ENCODE measurements at regions not wholly inside any gene's neighbourhood (a gene's known extent, or its start where the extent isn't known, plus 50 kb on each side); places are given as distances from the start of the nearest gene placed in this dataset.

DNA sequence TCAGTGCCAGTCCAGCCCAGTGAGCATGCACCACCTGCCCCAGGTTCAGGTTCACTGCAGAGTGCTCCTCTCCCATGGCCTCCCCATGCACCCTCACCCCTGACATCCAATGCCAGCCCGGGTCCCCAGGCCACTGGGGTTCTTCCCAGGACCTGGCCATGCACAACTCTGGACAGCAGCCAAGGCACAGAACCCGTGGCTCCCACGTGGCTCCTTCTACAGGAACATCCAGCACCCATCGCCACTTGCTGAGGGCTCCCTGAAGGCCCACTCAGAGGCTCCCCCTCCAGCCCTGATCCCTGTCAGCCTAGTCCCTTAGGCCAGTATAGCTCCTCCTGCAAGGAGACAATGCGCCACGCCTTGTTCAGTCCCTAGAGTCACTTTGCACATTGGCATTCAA, 110.8 kb downstream of the IRX2 start:
- ATAC-seq (no peak), DNase-seq (no peak)
- Histone ChIP-seq H3K27me3 (no peaks in the 10 kb centered on the region), H3K27ac (no peak overlapping the region), H3K4me1 (no peaks in the 10 kb centered on the region), H3K9me3 (no peaks in the 10 kb centered on the region), H3K36me3 (replicated peaks in 1 of 2; ENCODE audit: insufficient read depth in 1 of 2, low read depth in 2 of 2) (no peaks in the 10 kb centered on the region), H3K4me3 (no peak overlapping the region)
- 65 to 74% methylated on average over 5 to 6 of the region's 6 CpGs for WGBS, 2 donors
- intact Hi-C loops (cut with DNase I): no loop called here
- no peak for TF ChIP-seq POLR2A (IDR thresholded peaks at IDR 0.05)
- TF ChIP-seq, protein P1, sequence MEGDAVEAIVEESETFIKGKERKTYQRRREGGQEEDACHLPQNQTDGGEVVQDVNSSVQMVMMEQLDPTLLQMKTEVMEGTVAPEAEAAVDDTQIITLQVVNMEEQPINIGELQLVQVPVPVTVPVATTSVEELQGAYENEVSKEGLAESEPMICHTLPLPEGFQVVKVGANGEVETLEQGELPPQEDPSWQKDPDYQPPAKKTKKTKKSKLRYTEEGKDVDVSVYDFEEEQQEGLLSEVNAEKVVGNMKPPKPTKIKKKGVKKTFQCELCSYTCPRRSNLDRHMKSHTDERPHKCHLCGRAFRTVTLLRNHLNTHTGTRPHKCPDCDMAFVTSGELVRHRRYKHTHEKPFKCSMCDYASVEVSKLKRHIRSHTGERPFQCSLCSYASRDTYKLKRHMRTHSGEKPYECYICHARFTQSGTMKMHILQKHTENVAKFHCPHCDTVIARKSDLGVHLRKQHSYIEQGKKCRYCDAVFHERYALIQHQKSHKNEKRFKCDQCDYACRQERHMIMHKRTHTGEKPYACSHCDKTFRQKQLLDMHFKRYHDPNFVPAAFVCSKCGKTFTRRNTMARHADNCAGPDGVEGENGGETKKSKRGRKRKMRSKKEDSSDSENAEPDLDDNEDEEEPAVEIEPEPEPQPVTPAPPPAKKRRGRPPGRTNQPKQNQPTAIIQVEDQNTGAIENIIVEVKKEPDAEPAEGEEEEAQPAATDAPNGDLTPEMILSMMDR (IDR thresholded peaks at IDR 0.05): no peak

DNA sequence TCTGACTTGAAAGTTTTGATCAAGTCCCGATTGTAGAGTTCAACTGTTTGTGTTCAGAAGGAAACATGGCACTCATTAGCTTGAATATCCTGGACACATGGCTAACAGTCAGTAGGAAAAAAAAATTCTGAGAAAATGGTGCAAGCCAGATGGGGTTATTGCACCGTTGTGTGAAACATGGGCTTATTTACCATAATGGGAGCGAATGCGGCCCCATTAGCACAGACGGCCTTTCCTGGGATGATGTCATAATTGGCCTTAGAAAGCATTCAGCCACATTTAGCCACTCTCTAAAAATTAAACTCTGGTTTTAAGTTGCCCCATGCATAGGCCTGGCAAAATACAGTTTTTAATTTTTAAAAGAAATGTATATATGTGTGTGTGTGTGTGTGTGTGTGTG, 112.1 kb downstream of the IRX2 start:
- TF ChIP-seq, protein P1 (IDR thresholded peaks at IDR 0.05): no peak
- no peak for TF ChIP-seq POLR2A (IDR thresholded peaks at IDR 0.05)
- Histone ChIP-seq H3K27ac (no peak overlapping the region), H3K4me1 (no peaks in the 10 kb centered on the region), H3K36me3 (replicated peaks in 1 of 2; ENCODE audit: insufficient read depth in 1 of 2, low read depth in 2 of 2) (no peaks in the 10 kb centered on the region), H3K9me3 (no peaks in the 10 kb centered on the region), H3K4me3 (no peak overlapping the region), H3K27me3 (peaks cover 0 to 6% of the 10 kb centered on the region in 2 donors)
- DNase-seq: no peak
- ATAC-seq: no peak
- 55 to 63% methylated on average over 5 of the region's 5 CpGs for WGBS, 2 donors
- intact Hi-C loops (cut with DNase I): no loop called here

DNA sequence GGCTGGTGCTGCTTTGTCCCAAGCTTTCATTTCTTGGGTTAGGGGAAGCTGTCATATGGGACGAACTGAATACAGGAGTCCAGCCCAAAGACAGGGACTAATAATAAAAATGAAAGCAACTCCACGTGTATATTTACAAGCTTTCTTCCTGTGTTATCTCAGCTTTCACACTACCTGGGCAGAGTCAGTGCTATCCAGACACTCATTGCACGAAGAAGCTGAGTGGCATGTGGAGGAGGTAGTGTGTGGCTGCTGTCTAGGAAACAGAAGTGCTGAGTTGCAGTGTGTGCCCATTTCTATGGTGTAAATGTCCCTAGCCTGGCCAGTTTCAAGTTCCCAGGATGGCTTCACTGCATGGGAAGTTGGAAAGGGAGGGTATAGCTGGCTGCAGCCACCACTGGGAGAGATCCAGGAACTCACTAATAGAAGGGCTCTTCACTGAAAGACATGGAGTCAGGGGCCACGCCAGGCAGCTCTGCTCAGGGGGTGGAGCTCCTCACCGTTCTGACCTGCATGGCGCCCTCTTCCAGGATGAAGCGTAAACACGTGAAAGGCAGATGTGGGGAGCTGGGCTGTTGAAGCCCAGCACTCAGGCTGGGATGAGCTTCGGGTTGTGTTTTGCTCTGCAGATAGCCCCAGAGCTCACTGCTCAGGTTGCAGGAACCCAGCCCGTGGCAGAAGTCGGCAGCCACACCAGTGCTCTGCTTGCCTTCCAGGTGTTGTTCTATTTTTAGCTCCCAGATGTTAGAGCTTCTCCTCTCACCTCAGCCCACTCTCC, 116.9 kb downstream of the IRX2 start:
- WGBS, 2 donors: 49 to 55% methylated on average over 11 of the region's 11 CpGs
- ATAC-seq: no peak
- intact Hi-C loops (cut with DNase I): no loop called here
- no peak overlapping the region for H3K27ac ChIP-seq
- no peak overlapping the region for H3K4me3 ChIP-seq
- no peaks in the 10 kb centered on the region for H3K36me3 ChIP-seq (replicated peaks in 1 of 2; ENCODE audit: insufficient read depth in 1 of 2, low read depth in 2 of 2)
- TF ChIP-seq POLR2A (IDR thresholded peaks at IDR 0.05): no peak
- TF ChIP-seq, protein P1 (IDR thresholded peaks at IDR 0.05): no peak
- H3K4me1 ChIP-seq: no peaks in the 10 kb centered on the region
- DNase-seq: no peak
- H3K27me3 ChIP-seq: peaks cover 0 to 6% of the 10 kb centered on the region in 2 donors
- H3K9me3 ChIP-seq: no peaks in the 10 kb centered on the region

DNA sequence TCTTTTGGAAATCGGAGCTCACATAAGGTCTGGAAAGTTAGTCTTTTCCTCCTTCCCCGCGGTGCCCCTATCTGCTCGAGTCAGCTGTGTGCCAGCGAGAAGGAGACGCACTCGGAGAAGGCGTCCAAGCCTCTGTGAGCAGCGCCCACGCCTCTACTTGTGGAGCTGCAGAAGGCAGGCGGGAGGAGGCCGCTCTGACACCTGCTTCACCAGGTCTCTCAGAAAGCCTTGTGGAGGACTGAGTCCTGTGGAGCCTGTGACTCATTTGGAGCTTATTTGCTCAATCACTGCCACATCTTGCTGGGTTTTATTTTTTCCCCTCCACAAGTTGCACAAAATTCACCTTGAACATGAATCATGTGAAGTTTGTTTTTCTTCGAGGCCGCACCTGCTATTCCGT, 117.5 kb downstream of the IRX2 start:
- intact Hi-C loops (cut with DNase I): no loop called here

More for the DNA sequence above, 117.5 kb downstream of the IRX2 start:
- H3K4me3 ChIP-seq: no peak overlapping the region
- H3K4me1 ChIP-seq: no peaks in the 10 kb centered on the region
- no peak overlapping the region for H3K27ac ChIP-seq
- TF ChIP-seq, protein P1 (IDR thresholded peaks at IDR 0.05): no peak
- TF ChIP-seq POLR2A (IDR thresholded peaks at IDR 0.05): no peak
- 73 to 80% methylated on average over 15 of the region's 15 CpGs for WGBS, 2 donors
- DNase-seq (no peak), ATAC-seq (no peak)
- H3K9me3 ChIP-seq: no peaks in the 10 kb centered on the region
- no peaks in the 10 kb centered on the region for H3K36me3 ChIP-seq (replicated peaks in 1 of 2; ENCODE audit: insufficient read depth in 1 of 2, low read depth in 2 of 2)
- H3K27me3 ChIP-seq: peaks cover 0 to 6% of the 10 kb centered on the region in 2 donors

Data from body of pancreas (tissue), 4 donors.